Upper lobe of left lung (tissue), 6 donors: ENCODE measurements at regions not wholly inside any gene's neighbourhood (a gene's known extent, or its start where the extent isn't known, plus 50 kb on each side); places are given as distances from the start of the nearest gene placed in this dataset.

Source experiments
- ATAC-seq, 2 donors: fragments of 200-7000 bp; cut with Tn5 transposase; one replicate each; pipeline ENCODE4 v1.9.1; 2022; ENCODE audit warnings: mild to moderate bottlenecking in 2 of 2, moderate library complexity in 2 of 2; ENCODE audit not compliant: low FRiP score in 2 of 2
- DNase-seq, 2 donors: peaks; one replicate each; pipeline ENCODE4 v3.0.0-alpha.2; 2019 to 2020
- H3K27ac ChIP-seq, 4 donors: fragments of 200-600 bp; sonication (generic); one replicate each; pipeline ENCODE4 v1.5.1; 2016 to 2019
- H3K27me3 ChIP-seq, 4 donors: fragments of 200-600 bp; sonication (generic); one replicate each; pipeline ENCODE4 v1.5.1; 2017 to 2019
- H3K36me3 ChIP-seq, 4 donors: fragments of 200-600 bp; sonication (generic); one replicate each; pipeline ENCODE4 v1.5.1; 2016 to 2019
- H3K4me1 ChIP-seq, 4 donors: fragments of 200-600 bp; sonication (generic); one replicate each; pipeline ENCODE4 v1.5.1; 2018 to 2019
- H3K4me3 ChIP-seq, 4 donors: fragments of 200-600 bp; sonication (generic); one replicate each; pipeline ENCODE4 v1.5.1; 2017 to 2019; ENCODE audit warnings: mild to moderate bottlenecking in 2 of 4, moderate library complexity in 1 of 4
- H3K9me3 ChIP-seq, 4 donors: fragments of 200-600 bp; sonication (generic); one replicate each; pipeline ENCODE4 v1.5.1; 2018 to 2019
- CTCF ChIP-seq, 6 experiments: fragments of 450-650 bp in 4 of 6; fragments of 200-600 bp in 2 of 6; sonication (generic) in 2 of 6; IDR thresholded peaks; one replicate each; pipeline ENCODE4 v1.5.1; 2016 to 2019; ENCODE audit warnings: antibody characterized with exemption in 6 of 6
- EP300 ChIP-seq, 4 donors: sonication (generic); formaldehyde crosslinking; IDR thresholded peaks; one replicate each; pipeline ENCODE4 v1.5.1; 2017; ENCODE audit warnings: antibody characterized with exemption in 4 of 4, control low read depth in 2 of 4
- POLR2A ChIP-seq, 4 donors: fragments of 450-650 bp; IDR thresholded peaks; one replicate each; pipeline ENCODE4 v1.5.1; 2016 to 2017; ENCODE audit warnings: antibody characterized with exemption in 4 of 4, mild to moderate bottlenecking in 2 of 4
- POLR2AphosphoS5 ChIP-seq, 2 donors: sonication (generic); formaldehyde crosslinking; IDR thresholded peaks; one replicate each; pipeline ENCODE4 v1.5.1; 2017; ENCODE audit warnings: antibody characterized with exemption in 2 of 2
- WGBS, 2 donors: methylation state at CpG; one replicate each; pipeline ENCODE4 v1.1.5; 2017 to 2018; 5-methylcytosine and 5-hydroxymethylcytosine counted together
- donor health status: DM: no; HTN: no; CAD: no; lungs with moderate emphysema.
- donor health status: DM: no; HTN: yes; CAD: no; lungs with severe emphysema.

- H3K9me3 ChIP-seq = no peaks in the 10 kb centered on the region
- no peak overlapping the region for H3K27ac ChIP-seq
- ATAC-seq (no peak), DNase-seq (no peak)
- TF ChIP-seq EP300 (IDR thresholded peaks at IDR 0.05) = no peak
- TF ChIP-seq POLR2AphosphoS5 (IDR thresholded peaks at IDR 0.05) = no peak
- TF ChIP-seq POLR2A (IDR thresholded peaks at IDR 0.05) = no peak
- TF ChIP-seq CTCF (IDR thresholded peaks at IDR 0.05) = no peak
- H3K4me3 ChIP-seq = no peak overlapping the region
- 62 to 68% methylated on average over 5 of the region's 5 CpGs for WGBS, 2 donors
- H3K4me1 ChIP-seq = no peaks in the 10 kb centered on the region
- H3K27me3 ChIP-seq = no peaks in the 10 kb centered on the region
- H3K36me3 ChIP-seq = no peaks in the 10 kb centered on the region
These were observed 655.5 kb upstream of the KLHL29 start for GRCh38 chr2:22729466-22729865.

- Histone ChIP-seq H3K4me1 (no peaks in the 10 kb centered on the region), H3K27ac (no peak overlapping the region), H3K27me3 (no peaks in the 10 kb centered on the region), H3K9me3 (no peaks in the 10 kb centered on the region), H3K36me3 (no peaks in the 10 kb centered on the region), H3K4me3 (no peak overlapping the region)
- no peak for ATAC-seq
- TF ChIP-seq POLR2A (IDR thresholded peaks at IDR 0.05) (no peak), CTCF (IDR thresholded peaks at IDR 0.05) (no peak), EP300 (IDR thresholded peaks at IDR 0.05) (no peak), POLR2AphosphoS5 (IDR thresholded peaks at IDR 0.05) (no peak)
- 67 to 100% methylated on average over 1 of the region's 1 CpG for WGBS, 2 donors
- DNase-seq = no peak
These were observed 650.5 kb upstream of the KLHL29 start for GRCh38 chr2:22734373-22735045.

- no peak for TF ChIP-seq CTCF (IDR thresholded peaks at IDR 0.05)
- no peaks in the 10 kb centered on the region for H3K36me3 ChIP-seq
- DNase-seq (no peak), ATAC-seq (no peak)
- H3K27me3 ChIP-seq = no peaks in the 10 kb centered on the region
- H3K4me1 ChIP-seq = no peaks in the 10 kb centered on the region
- H3K4me3 ChIP-seq = no peak overlapping the region
- no peak overlapping the region for H3K27ac ChIP-seq
- no peaks in the 10 kb centered on the region for H3K9me3 ChIP-seq
- WGBS, 2 donors = 58 to 62% methylated on average over 3 of the region's 3 CpGs
These were observed 647.8 kb upstream of the KLHL29 start for GRCh38 chr2:22737144-22737543.

- H3K4me3 ChIP-seq = no peak overlapping the region
- no peaks in the 10 kb centered on the region for H3K4me1 ChIP-seq
- TF ChIP-seq POLR2A (IDR thresholded peaks at IDR 0.05) (no peak), CTCF (IDR thresholded peaks at IDR 0.05) (no peak), EP300 (IDR thresholded peaks at IDR 0.05) (no peak), POLR2AphosphoS5 (IDR thresholded peaks at IDR 0.05) (no peak)
- ATAC-seq = no peak
- no peaks in the 10 kb centered on the region for H3K27me3 ChIP-seq
- no peaks in the 10 kb centered on the region for H3K9me3 ChIP-seq
- no peak for DNase-seq
- H3K27ac ChIP-seq = no peak overlapping the region
- whole genome bisulfite sequencing, 2 donors = 26 to 45% methylated on average over 3 of the region's 3 CpGs
- no peaks in the 10 kb centered on the region for H3K36me3 ChIP-seq
These were observed 643.8 kb upstream of the KLHL29 start for GRCh38 chr2:22741216-22741615.

- DNase-seq (no peak), ATAC-seq (no peak)
- Histone ChIP-seq H3K9me3 (no peaks in the 10 kb centered on the region), H3K4me3 (no peak overlapping the region), H3K27me3 (no peaks in the 10 kb centered on the region), H3K36me3 (no peaks in the 10 kb centered on the region), H3K27ac (no peak overlapping the region), H3K4me1 (no peaks in the 10 kb centered on the region)
- TF ChIP-seq CTCF (IDR thresholded peaks at IDR 0.05) = no peak
- TF ChIP-seq EP300 (IDR thresholded peaks at IDR 0.05) = no peak
- no peak for TF ChIP-seq POLR2AphosphoS5 (IDR thresholded peaks at IDR 0.05)
- TF ChIP-seq POLR2A (IDR thresholded peaks at IDR 0.05) = no peak
- 90 to 95% methylated on average over 1 of the region's 1 CpG for WGBS, 2 donors
These were observed 636.1 kb upstream of the KLHL29 start for GRCh38 chr2:22748909-22749308.
